ENCODE measurements at regions not wholly inside any gene's neighbourhood (a gene's known extent, or its start where the extent isn't known, plus 50 kb on each side); places are given as distances from the start of the nearest gene placed in this dataset.

GRCh38 chr16:54425068-54425467 is 138.5 kb upstream of the IRX3 start:
- intact Hi-C loops (cut with micrococcal nuclease; ENCODE audit: unreplicated experiment): no loop called here
- H3K9me3 ChIP-seq (ENCODE audit: control insufficient read depth, insufficient read depth, low read depth, low read length): no peaks in the 10 kb centered on the region
- POLR2A ChIA-PET: interaction anchor here (0.6 kb wide), 1 partner anchor 546 kb away, joined by 14 read pairs; no protein-coding TSS in a partner anchor
- H3K27me3 ChIP-seq (ENCODE audit: control insufficient read depth, insufficient read depth, low read length): no peaks in the 10 kb centered on the region; the same call in 1 of the 2 replicates
- ATAC-seq: no peak
- in situ Hi-C loops (cut with HindIII; ENCODE audit: low pct_unique_long_range_greater_than_20kb, low sequenced_read_pairs): no loop called here
- no peak overlapping the region for H3K27ac ChIP-seq (ENCODE audit: low read length)
- H3K4me3 ChIP-seq (ENCODE audit: low read depth in 2 of 2, low read length in 2 of 2): no peak overlapping the region
- TF ChIP-seq CTCF (IDR thresholded peaks at IDR 0.05): no peak
- no peak for TF ChIP-seq TCF7L2 (IDR thresholded peaks at IDR 0.05; ENCODE audit: low read depth, low read length)
- TF ChIP-seq SIN3A (IDR thresholded peaks at IDR 0.05; ENCODE audit: borderline replicate concordance, insufficient read depth, low read depth, low read length): no peak
- TF ChIP-seq REST (IDR thresholded peaks at IDR 0.05; ENCODE audit: insufficient read depth in 1 of 2, low read depth in 2 of 2, low read length in 1 of 2): no peak
- no peak for TF ChIP-seq POLR2AphosphoS5 (IDR thresholded peaks at IDR 0.05; ENCODE audit: low read depth, low read length)
- CTCF ChIA-PET: no interaction called here
- no peaks in the 10 kb centered on the region for H3K4me1 ChIP-seq (ENCODE audit: control insufficient read depth, insufficient read depth, low read length)
- DNase-seq (ENCODE audit: low read depth, low spot score): no peak
- no TSS peak for BruUV-seq (replicated peaks)
- H3K36me3 ChIP-seq (ENCODE audit: control insufficient read depth, insufficient read depth, low read length): no peaks in the 10 kb centered on the region

- intact Hi-C loops (cut with micrococcal nuclease; ENCODE audit: unreplicated experiment): no loop called here
- H3K9me3 ChIP-seq (ENCODE audit: control insufficient read depth, insufficient read depth, low read depth, low read length): no peaks in the 10 kb centered on the region
- no peaks in the 10 kb centered on the region for H3K4me1 ChIP-seq (ENCODE audit: control insufficient read depth, insufficient read depth, low read length)
- DNase-seq (ENCODE audit: low read depth, low spot score) (no peak), ATAC-seq (no peak)
- CTCF ChIA-PET: no interaction called here
- BruUV-seq (replicated peaks): no TSS peak
- POLR2A ChIA-PET: interaction anchor here (0.7 kb wide), 1 partner anchor 10 kb away, joined by 3 read pairs; no protein-coding TSS in a partner anchor
- no peak overlapping the region for H3K27ac ChIP-seq (ENCODE audit: low read length)
- no peaks in the 10 kb centered on the region; the same call in 1 of the 2 replicates for H3K27me3 ChIP-seq (ENCODE audit: control insufficient read depth, insufficient read depth, low read length)
- no peaks in the 10 kb centered on the region for H3K36me3 ChIP-seq (ENCODE audit: control insufficient read depth, insufficient read depth, low read length)
- TF ChIP-seq POLR2AphosphoS5 (IDR thresholded peaks at IDR 0.05; ENCODE audit: low read depth, low read length): no peak
- TF ChIP-seq REST (IDR thresholded peaks at IDR 0.05; ENCODE audit: insufficient read depth in 1 of 2, low read depth in 2 of 2, low read length in 1 of 2): no peak
- TF ChIP-seq TCF7L2 (IDR thresholded peaks at IDR 0.05; ENCODE audit: low read depth, low read length): no peak
- no peak for TF ChIP-seq CTCF (IDR thresholded peaks at IDR 0.05)
- TF ChIP-seq SIN3A (IDR thresholded peaks at IDR 0.05; ENCODE audit: borderline replicate concordance, insufficient read depth, low read depth, low read length): no peak
- H3K4me3 ChIP-seq (ENCODE audit: low read depth in 2 of 2, low read length in 2 of 2): no peak overlapping the region
- in situ Hi-C loops (cut with HindIII; ENCODE audit: low pct_unique_long_range_greater_than_20kb, low sequenced_read_pairs): no loop called here
Observed at GRCh38 chr16:54424043-54424451, 137.5 kb upstream of the IRX3 start.
